Astrocyte of the cerebellum (primary cell): ENCODE measurements at regions not wholly inside any gene's neighbourhood (a gene's known extent, or its start where the extent isn't known, plus 50 kb on each side); places are given as distances from the start of the nearest gene placed in this dataset.
"Not testable (repeated sequence)": the region's sequence is repeated elsewhere in the genome, so short reads cannot be mapped to it uniquely, and the experiment has no call there.

Source experiments
- DNase-seq: peaks from one replicate; pipeline ENCODE4 v3.0.0-alpha.2; 2011; ENCODE audit warnings: low read depth
- H3K4me3 ChIP-seq: 2 replicates; pipeline ENCODE4 v1.5.1; 2011; ENCODE audit warnings: mild to moderate bottlenecking, low read depth, low read length, moderate library complexity
- in situ Hi-C: cut with HindIII; loops from 2 replicates; pipeline ENCODE4 v1.10.0; 2017; ENCODE audit warnings: low sequenced_read_pairs
- TF ChIP-seq, protein P1 (sequence below): IDR thresholded peaks from 2 replicates; pipeline ENCODE4 v1.5.1; 2012; ENCODE audit warnings: low read length, low read depth, moderate library complexity, mild to moderate bottlenecking; ENCODE audit errors: missing control alignments

DNA sequence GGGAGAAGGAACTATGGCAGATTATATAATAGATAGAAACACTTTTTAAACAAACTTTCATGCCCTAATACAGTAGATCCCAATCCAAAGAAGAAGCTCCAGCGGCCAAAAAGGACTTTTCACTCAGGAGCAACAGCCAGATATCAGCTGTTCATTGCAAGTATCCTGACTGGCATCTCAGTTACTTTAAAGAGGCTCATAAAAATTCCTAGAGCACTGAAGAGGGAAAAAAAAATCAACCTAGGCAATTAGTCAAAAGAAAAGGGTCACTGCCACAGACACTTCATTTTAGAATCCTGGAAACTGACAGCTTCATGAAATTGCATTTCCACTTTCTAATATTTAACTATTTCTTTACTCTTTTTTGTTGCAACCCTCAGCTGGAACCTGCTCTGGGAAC lies 170.6 kb upstream of the SOX6 start:
- in situ Hi-C loops = no loop called here
- no peak overlapping the region for H3K4me3 ChIP-seq
- TF ChIP-seq, protein P1, sequence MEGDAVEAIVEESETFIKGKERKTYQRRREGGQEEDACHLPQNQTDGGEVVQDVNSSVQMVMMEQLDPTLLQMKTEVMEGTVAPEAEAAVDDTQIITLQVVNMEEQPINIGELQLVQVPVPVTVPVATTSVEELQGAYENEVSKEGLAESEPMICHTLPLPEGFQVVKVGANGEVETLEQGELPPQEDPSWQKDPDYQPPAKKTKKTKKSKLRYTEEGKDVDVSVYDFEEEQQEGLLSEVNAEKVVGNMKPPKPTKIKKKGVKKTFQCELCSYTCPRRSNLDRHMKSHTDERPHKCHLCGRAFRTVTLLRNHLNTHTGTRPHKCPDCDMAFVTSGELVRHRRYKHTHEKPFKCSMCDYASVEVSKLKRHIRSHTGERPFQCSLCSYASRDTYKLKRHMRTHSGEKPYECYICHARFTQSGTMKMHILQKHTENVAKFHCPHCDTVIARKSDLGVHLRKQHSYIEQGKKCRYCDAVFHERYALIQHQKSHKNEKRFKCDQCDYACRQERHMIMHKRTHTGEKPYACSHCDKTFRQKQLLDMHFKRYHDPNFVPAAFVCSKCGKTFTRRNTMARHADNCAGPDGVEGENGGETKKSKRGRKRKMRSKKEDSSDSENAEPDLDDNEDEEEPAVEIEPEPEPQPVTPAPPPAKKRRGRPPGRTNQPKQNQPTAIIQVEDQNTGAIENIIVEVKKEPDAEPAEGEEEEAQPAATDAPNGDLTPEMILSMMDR = no peak
- no peak for DNase-seq

DNA sequence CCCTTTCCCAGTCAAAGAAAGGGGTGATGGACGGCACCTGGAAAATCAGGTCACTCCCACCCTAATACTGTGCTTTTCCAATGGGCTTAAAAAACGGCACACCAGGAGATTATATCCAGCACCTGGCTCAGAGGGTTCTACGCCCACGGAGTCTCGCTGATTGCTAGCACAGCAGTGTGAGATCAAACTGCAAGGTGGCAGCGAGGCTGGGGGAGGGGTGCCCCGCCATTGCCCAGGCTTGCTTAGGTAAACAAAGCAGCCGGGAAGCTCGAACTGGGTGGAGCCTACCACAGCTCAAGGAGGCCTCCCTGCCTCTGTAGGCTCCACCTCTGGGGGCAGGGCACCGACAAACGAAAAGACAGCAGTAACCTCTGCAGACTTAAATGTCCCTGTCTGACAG lies 164.4 kb upstream of the SOX6 start:
- in situ Hi-C loops, H3K4me3 ChIP-seq, DNase-seq: not testable (repeated sequence)

DNA sequence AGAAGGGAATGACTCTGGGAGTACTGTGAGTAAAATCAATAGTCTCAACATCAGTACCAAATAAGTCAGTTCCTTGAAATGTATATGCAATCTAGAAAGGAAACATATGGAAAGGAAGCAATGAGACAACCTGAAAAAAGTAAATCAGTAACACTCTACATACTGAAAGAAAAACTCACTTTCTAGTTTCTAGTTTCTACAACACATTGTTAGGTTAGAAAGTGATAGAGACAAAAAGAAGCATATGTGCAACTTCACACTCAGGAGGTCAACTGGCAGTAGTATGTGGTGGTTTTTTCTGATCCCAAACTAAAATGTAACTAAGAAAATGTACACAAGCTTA lies 156.5 kb upstream of the SOX6 start:
- in situ Hi-C loops = no loop called here
- H3K4me3 ChIP-seq = no peak overlapping the region
- TF ChIP-seq, protein P1 = no peak
- no peak for DNase-seq

DNA sequence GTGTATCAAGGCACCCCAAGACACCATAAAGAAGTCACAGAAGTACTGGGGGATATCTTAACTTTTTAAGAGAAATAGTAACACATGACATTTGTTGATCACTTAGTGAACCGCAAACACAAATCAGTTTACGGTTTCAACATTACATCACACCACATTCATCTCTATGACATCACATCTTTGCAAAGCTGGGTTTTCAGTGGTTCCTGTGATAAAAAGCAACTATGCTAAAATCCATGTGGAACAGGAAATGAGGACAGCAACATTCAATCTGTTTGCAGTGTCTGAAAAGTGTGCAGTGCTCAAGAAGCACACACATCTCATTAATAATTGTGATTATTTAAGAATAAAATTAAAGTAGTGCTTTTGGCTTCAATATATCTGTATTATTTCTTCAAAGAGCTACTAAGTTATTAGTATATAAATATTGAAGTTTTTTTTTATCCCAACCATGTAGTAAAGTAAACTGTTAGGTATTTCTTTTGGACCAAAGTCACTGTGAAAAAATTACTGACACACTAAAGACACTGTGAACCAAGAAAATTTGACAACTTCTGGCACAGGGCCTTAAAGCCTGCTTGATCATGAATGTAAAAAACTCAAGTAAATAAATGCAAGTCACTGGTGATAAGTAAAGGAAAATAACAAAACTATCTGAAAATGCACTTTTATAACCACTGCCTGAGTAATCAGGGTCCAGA lies 156.0 kb upstream of the SOX6 start:
- TF ChIP-seq, protein P1 = no peak
- H3K4me3 ChIP-seq = no peak overlapping the region
- DNase-seq = no peak
- in situ Hi-C loops = no loop called here

DNA sequence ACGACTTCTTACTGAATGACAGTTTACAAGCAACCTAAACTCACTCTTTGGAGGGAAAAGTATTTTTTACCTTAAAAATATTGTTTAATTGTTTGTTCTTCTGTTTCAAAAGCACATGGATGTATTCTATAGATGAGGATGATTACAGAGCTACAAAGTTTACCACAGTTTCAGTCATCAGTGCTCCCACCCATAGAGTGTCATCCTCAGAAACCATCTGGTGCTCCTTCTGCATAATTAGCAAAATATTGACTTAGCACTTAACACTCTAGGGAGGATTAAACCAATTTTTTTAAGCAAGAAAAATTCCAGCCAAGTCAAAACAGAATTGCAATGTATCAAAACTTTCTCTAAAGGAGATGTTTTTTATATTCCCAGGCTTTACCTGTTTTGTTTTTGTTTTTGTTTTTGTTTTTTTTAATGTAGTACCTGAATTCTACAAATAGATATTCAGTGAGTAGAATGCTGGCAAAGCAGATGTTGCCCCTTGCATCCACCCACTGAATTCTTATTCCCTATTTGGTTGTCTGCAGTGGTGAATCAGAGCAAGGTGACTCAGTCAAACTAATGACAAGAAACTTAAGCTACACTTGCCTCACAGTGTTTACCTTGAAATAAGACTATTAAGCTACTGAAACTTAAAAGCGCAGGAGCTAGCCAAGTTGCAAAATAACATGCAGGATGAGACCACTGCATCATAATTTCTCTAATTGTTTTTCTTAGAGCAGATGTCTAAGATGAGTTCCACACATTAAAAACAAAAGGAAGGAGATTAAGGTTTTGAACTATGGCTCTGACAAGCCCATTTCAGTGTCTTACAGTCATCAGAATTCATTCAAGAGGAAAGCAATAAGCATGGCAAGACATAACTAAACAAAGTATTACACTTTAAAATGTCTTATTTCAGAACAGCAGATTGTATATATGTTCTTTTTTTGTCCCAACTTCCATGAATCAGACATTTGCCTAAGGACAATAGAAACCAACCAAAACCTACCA lies 155.1 kb upstream of the SOX6 start:
- in situ Hi-C loops = no loop called here
- H3K4me3 ChIP-seq = no peak overlapping the region
- TF ChIP-seq, protein P1 = no peak
- DNase-seq = peak; percentile 18

DNA sequence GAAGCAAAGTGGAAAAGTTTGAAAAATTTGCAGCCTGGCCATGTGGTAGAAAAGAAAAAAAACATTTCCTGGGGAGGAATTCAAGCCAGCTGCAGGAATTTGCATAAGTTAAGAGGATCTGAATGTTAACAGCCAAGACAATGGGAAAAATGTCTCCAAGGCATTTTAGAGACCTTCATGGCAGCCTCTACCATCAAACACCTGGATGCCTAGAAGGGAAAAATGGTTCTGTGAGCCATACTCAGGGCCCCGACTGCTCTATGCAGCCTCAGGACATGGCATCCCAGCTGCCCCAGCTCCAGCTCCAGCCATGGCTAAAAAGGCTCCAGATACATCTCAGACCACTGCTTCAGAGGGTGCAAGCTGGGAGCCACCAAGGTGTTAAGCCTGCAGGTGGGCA lies 149.1 kb upstream of the SOX6 start:
- DNase-seq = no peak
- TF ChIP-seq, protein P1 = no peak
- no peak overlapping the region for H3K4me3 ChIP-seq
- in situ Hi-C loops = no loop called here

DNA sequence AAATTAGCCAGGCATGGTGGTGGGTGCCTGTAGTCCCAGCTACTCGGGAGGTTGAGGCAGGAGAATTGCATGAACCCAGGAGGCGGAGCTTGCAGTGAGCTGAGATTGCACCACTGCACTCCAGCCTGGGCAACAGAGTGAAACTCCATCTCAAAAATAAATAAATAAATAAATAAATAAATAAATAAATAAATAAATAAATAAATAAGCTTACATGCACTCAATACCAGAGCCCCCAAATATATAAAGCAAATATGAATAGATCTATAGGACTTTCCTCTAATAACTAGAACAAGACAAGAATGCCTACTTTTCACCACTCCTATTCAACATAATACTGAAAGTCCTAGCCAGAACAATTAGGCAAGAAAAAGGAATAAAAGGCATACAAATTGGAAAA lies 147.5 kb upstream of the SOX6 start:
- H3K4me3 ChIP-seq, in situ Hi-C loops, DNase-seq: not testable (repeated sequence)
